PC-9 (cell line): ENCODE measurements at regions not wholly inside any gene's neighbourhood (a gene's known extent, or its start where the extent isn't known, plus 50 kb on each side); places are given as distances from the start of the nearest gene placed in this dataset.

Source experiments
- BruUV-seq: library from RNA; stranded (reverse); fragments of 400-500 nt; replicated peaks from 2 replicates; lab custom pipeline; 2021; lab: Mats Ljungman, UMichigan
- CTCF ChIA-PET: fragments of 300-600 bp; sonication (Branson Sonifier 250); formaldehyde crosslinking; loops from one replicate; lab custom pipeline; 2022; ENCODE audit warnings: antibody characterized with exemption; lab: Charles Lee
- POLR2A ChIA-PET: fragments of 300-600 bp; sonication (Branson Sonifier 250); formaldehyde crosslinking; loops from one replicate; lab custom pipeline; 2022; ENCODE audit warnings: antibody characterized with exemption; ENCODE audit not compliant: unreplicated experiment; lab: Charles Lee
- DNase-seq, 2 experiments: peaks; one replicate each; pipeline versions ENCODE4 v3.0.0 to v3.0.0-alpha.2; 2015 to 2022; ENCODE audit warnings: mixed read lengths in 1 of 2
- H2AFZ ChIP-seq: fragments of 200-600 bp; sonication (generic); 2 replicates; pipeline ENCODE4 v1.8.1; 2017; ENCODE audit warnings: antibody characterized with exemption
- H3F3A ChIP-seq: fragments of 200-600 bp; sonication (generic); 2 replicates; pipeline ENCODE4 v1.8.1; 2017; ENCODE audit warnings: antibody characterized with exemption, mild to moderate bottlenecking, low read depth; ENCODE audit not compliant: insufficient read depth
- H3K27ac ChIP-seq: fragments of 200-600 bp; sonication (generic); 2 replicates; pipeline ENCODE4 v1.6.1; 2016; ENCODE audit warnings: mixed run types
- H3K27me3 ChIP-seq: fragments of 200-600 bp; sonication (generic); 2 replicates; pipeline ENCODE4 v1.6.1; 2016; ENCODE audit warnings: low read depth, mixed run types; ENCODE audit not compliant: insufficient read depth
- H3K36me3 ChIP-seq: fragments of 200-600 bp; sonication (generic); 2 replicates; pipeline ENCODE4 v1.6.1; 2016; ENCODE audit warnings: low read depth, mixed run types
- H3K4me1 ChIP-seq: fragments of 200-600 bp; sonication (generic); replicated peaks from 2 replicates; pipeline ENCODE4 v1.6.1; 2016; ENCODE audit warnings: mixed run types; ENCODE audit not compliant: insufficient read depth
- H3K4me2 ChIP-seq: fragments of 200-600 bp; sonication (generic); 2 replicates; pipeline ENCODE4 v1.6.1; 2017; ENCODE audit warnings: mixed run types
- H3K4me3 ChIP-seq: fragments of 200-600 bp; sonication (generic); 2 replicates; pipeline ENCODE4 v1.6.1; 2016; ENCODE audit warnings: mixed run types
- H3K79me2 ChIP-seq: fragments of 200-600 bp; sonication (generic); 2 replicates; pipeline ENCODE4 v1.6.1; 2017; ENCODE audit warnings: low read depth, mixed run types
- H3K9me2 ChIP-seq: fragments of 200-600 bp; sonication (generic); 2 replicates; pipeline ENCODE4 v1.8.1; 2017; ENCODE audit warnings: mild to moderate bottlenecking; ENCODE audit not compliant: insufficient read depth
- H3K9me3 ChIP-seq: fragments of 200-600 bp; sonication (generic); 2 replicates; pipeline ENCODE4 v1.8.1; 2016; ENCODE audit warnings: low read depth; ENCODE audit not compliant: insufficient read depth
- H4K20me1 ChIP-seq: fragments of 200-600 bp; sonication (generic); 2 replicates; pipeline ENCODE4 v1.8.1; 2017; ENCODE audit not compliant: insufficient read depth
- CTCF ChIP-seq: fragments of 200-600 bp; sonication (generic); conservative IDR thresholded peaks from 2 replicates; pipeline ENCODE4 v1.6.1; 2017; ENCODE audit warnings: mixed run types, antibody characterized with exemption, mild to moderate bottlenecking, moderate library complexity
- EZH2 ChIP-seq: fragments of 200-600 bp; sonication (generic); IDR thresholded peaks from 2 replicates; pipeline ENCODE4 v1.8.0; 2017; ENCODE audit warnings: antibody characterized with exemption, low read depth
- intact Hi-C: fragments of 100-400 bp; cut with micrococcal nuclease; formaldehyde crosslinking; loops from one replicate; pipeline ENCODE4 v1.10.0; 2022; ENCODE audit not compliant: unreplicated experiment

DNA sequence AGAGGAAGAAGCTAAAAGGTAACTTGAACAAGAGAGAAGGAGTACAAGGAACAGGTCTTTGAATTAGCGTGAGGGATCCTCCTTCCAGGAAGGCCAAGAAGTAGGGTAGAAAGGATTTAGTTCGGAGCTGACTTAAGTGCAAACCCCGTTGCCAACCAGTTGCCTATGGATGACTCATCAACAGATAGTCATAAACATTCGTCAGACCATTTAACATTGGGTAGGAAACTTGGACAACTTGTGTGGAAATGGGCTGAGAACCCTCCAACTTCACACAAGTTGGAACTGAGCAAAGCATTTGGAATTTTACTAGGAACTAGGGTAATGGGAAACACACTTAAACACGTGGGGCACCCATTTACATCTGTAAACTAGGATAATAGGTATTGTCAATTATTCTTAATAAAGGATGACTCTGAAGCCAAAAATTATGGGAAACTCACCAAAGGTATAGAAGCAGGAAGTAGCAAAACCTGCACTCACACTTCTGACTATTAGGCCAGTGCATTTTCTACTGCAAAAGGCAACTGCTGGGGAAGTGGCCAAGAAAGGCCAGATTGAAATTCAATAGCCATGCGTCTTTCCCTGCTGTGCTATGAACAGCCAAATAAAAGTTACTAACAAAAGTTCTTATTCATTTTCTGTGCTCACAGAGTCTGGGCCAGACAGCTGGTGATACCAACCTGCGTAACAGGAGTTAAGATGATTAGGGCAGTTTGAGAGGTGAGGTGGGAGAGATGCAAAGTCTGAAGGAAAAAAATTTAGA lies 174.5 kb upstream of the TMC3 start:
- no peaks in the 10 kb centered on the region for H3K36me3 ChIP-seq
- H3K9me3 ChIP-seq = no peaks in the 10 kb centered on the region
- no peaks in the 10 kb centered on the region for H4K20me1 ChIP-seq
- POLR2A ChIA-PET = no interaction called here
- H3K27me3 ChIP-seq = no peaks in the 10 kb centered on the region
- intact Hi-C loops = no loop called here
- no TSS peak for BruUV-seq
- no peak overlapping the region for H2AFZ ChIP-seq
- H3K4me1 ChIP-seq = no peaks in the 10 kb centered on the region
- H3K4me2 ChIP-seq = no peak overlapping the region
- H3F3A ChIP-seq = no peaks in the 10 kb centered on the region
- TF ChIP-seq CTCF = no peak
- no peak for TF ChIP-seq EZH2
- no peak for DNase-seq
- no peaks in the 10 kb centered on the region for H3K79me2 ChIP-seq
- no peaks in the 10 kb centered on the region for H3K9me2 ChIP-seq
- no peak overlapping the region for H3K27ac ChIP-seq
- CTCF ChIA-PET = no interaction called here
- H3K4me3 ChIP-seq = no peak overlapping the region

- Histone ChIP-seq H3K79me2 (no peaks in the 10 kb centered on the region), H4K20me1 (no peaks in the 10 kb centered on the region), H3F3A (no peaks in the 10 kb centered on the region), H2AFZ (no peak overlapping the region), H3K4me3 (no peak overlapping the region), H3K4me1 (no peaks in the 10 kb centered on the region), H3K9me3 (no peaks in the 10 kb centered on the region), H3K36me3 (no peaks in the 10 kb centered on the region), H3K27me3 (no peaks in the 10 kb centered on the region), H3K27ac (no peak overlapping the region), H3K4me2 (no peak overlapping the region), H3K9me2 (no peaks in the 10 kb centered on the region)
- TF ChIP-seq CTCF (no peak), EZH2 (no peak)
- DNase-seq = no peak
- CTCF ChIA-PET = no interaction called here
- POLR2A ChIA-PET = no interaction called here
- intact Hi-C loops = no loop called here
- no TSS peak for BruUV-seq
Measured at GRCh38 chr15:81547521-81548132, 173.6 kb upstream of the TMC3 start.

GRCh38 chr15:81544385-81544784 lies 170.4 kb upstream of the TMC3 start:
- no TSS peak for BruUV-seq
- TF ChIP-seq EZH2 (no peak), CTCF (no peak)
- H4K20me1 ChIP-seq = no peaks in the 10 kb centered on the region
- H3F3A ChIP-seq = no peaks in the 10 kb centered on the region
- no peaks in the 10 kb centered on the region for H3K27me3 ChIP-seq
- H2AFZ ChIP-seq = no peak overlapping the region
- POLR2A ChIA-PET = no interaction called here
- H3K4me2 ChIP-seq = no peak overlapping the region
- H3K9me3 ChIP-seq = no peaks in the 10 kb centered on the region
- no peak for DNase-seq
- H3K4me1 ChIP-seq = no peaks in the 10 kb centered on the region
- no peak overlapping the region for H3K27ac ChIP-seq
- no peaks in the 10 kb centered on the region for H3K79me2 ChIP-seq
- H3K36me3 ChIP-seq = no peaks in the 10 kb centered on the region
- H3K9me2 ChIP-seq = no peaks in the 10 kb centered on the region
- intact Hi-C loops = no loop called here
- H3K4me3 ChIP-seq = no peak overlapping the region
- CTCF ChIA-PET = no interaction called here
